ENCODE measurements at regions not wholly inside any gene's neighbourhood (a gene's known extent, or its start where the extent isn't known, plus 50 kb on each side); places are given as distances from the start of the nearest gene placed in this dataset.

DNA sequence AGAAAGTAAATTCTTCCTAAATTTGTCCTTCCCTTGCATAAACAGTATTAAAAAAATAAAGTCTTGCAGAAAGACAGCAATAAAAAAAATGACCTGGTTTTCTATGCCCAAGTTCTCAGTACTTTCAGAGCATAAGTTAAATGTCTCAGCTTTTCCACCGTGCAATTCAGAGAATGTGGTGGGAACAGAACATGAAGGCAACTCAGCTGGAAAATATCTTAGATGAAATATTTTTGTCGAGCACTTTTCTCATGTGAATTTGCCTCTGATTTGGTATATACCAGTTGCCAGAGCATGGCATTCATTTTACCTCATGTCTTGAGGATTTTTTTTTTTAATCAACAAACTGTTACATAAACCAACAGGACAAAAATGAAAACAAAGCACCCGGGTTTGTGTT is 176.1 kb downstream of the CETN3 start:
- peak; percentile 3 for DNase-seq (ENCODE audit: low read depth)
- Histone ChIP-seq H4K20me1 (ENCODE audit: insufficient read depth, low read length) (no peaks in the 10 kb centered on the region), H3K27me3 (ENCODE audit: insufficient read depth, low read length) (no peaks in the 10 kb centered on the region), H3K27ac (ENCODE audit: low read depth, low read length) (no peak overlapping the region), H3K9ac (ENCODE audit: low read length) (no peak overlapping the region), H3K9me3 (ENCODE audit: insufficient read depth, low read depth, low read length) (no peaks in the 10 kb centered on the region), H3K4me2 (ENCODE audit: low read length) (no peak overlapping the region), H3K4me1 (ENCODE audit: insufficient read depth, low read length) (no peaks in the 10 kb centered on the region), H3K36me3 (ENCODE audit: insufficient read depth, low read length) (no peaks in the 10 kb centered on the region), H2AFZ (ENCODE audit: low read depth, low read length) (no peak overlapping the region), H3K79me2 (ENCODE audit: insufficient read depth, low read length) (no peaks in the 10 kb centered on the region), H3K4me3 (ENCODE audit: insufficient read depth, low read depth, low read length) (no peak overlapping the region)
- no peak for FAIRE-seq
- no peaks in the 10 kb centered on the region for H3K4me1 Mint-ChIP-seq (ENCODE audit: low read depth, unreplicated experiment)
- TF ChIP-seq, protein P1, sequence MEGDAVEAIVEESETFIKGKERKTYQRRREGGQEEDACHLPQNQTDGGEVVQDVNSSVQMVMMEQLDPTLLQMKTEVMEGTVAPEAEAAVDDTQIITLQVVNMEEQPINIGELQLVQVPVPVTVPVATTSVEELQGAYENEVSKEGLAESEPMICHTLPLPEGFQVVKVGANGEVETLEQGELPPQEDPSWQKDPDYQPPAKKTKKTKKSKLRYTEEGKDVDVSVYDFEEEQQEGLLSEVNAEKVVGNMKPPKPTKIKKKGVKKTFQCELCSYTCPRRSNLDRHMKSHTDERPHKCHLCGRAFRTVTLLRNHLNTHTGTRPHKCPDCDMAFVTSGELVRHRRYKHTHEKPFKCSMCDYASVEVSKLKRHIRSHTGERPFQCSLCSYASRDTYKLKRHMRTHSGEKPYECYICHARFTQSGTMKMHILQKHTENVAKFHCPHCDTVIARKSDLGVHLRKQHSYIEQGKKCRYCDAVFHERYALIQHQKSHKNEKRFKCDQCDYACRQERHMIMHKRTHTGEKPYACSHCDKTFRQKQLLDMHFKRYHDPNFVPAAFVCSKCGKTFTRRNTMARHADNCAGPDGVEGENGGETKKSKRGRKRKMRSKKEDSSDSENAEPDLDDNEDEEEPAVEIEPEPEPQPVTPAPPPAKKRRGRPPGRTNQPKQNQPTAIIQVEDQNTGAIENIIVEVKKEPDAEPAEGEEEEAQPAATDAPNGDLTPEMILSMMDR (IDR thresholded peaks at IDR 0.05; ENCODE audit: insufficient read depth, low read depth, low read length): no peak
- TF ChIP-seq EZH2 (IDR thresholded peaks at IDR 0.05; ENCODE audit: insufficient read depth, low read length): no peak
- no peaks in the 10 kb centered on the region for H3K9me3 Mint-ChIP-seq (ENCODE audit: unreplicated experiment)
- H3K4me3 Mint-ChIP-seq (ENCODE audit: unreplicated experiment): no peak overlapping the region
- no peaks in the 10 kb centered on the region for H3K27me3 Mint-ChIP-seq (ENCODE audit: low read depth, unreplicated experiment)
- H3K36me3 Mint-ChIP-seq (ENCODE audit: low read depth, unreplicated experiment): no peaks in the 10 kb centered on the region
- no peak overlapping the region for H3K27ac Mint-ChIP-seq (ENCODE audit: unreplicated experiment)

DNA sequence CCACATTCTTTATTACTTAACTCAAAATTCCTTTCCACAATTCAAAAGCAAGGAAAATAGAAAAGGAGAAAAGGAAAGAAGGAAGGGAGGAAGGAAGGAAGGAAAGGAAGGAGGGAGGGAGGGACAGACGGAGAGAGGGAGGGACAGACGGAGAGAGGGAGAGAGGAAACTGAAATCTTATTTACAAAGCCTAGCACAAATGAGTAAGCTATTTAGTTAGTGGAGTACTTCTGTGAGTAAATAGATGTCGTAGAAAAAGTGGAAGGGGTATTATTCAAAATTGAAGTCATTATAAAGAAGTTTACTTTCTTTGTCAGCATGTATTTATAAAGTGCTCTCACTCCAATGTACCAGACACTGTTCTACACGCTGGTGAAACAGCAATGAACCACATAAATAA is 177.9 kb downstream of the CETN3 start:
- TF ChIP-seq, protein P1 (IDR thresholded peaks at IDR 0.05; ENCODE audit: insufficient read depth, low read depth, low read length): no peak
- no peak for TF ChIP-seq EZH2 (IDR thresholded peaks at IDR 0.05; ENCODE audit: insufficient read depth, low read length)
- no peak overlapping the region for H3K27ac Mint-ChIP-seq (ENCODE audit: unreplicated experiment)

DNA sequence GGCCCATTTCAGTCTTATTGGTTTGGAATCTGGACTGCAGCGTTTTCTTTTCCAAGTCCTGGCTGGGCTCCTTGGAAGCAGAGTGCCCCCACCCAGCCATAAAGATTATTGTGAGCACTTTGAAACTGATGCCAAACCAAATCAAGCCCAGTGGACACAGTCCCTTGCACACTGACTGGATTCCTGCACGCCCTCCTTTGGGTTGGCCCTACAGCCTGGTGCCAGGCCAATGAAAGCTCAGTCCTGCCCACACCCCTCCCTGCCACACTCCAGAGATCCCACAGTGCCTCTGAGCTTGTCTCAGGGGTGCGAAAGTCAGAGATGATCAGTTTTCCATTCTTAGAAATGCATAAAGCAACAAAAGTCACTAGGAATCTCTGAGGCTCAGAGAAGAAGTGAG is 181.9 kb downstream of the CETN3 start:
- no peaks in the 10 kb centered on the region for H3K27me3 ChIP-seq (ENCODE audit: insufficient read depth, low read length)
- no peaks in the 10 kb centered on the region for H3K36me3 ChIP-seq (ENCODE audit: insufficient read depth, low read length)
- no peak overlapping the region for H3K9ac ChIP-seq (ENCODE audit: low read length)
- no peak for DNase-seq (ENCODE audit: low read depth)
- H3K27ac ChIP-seq (ENCODE audit: low read depth, low read length): no peak overlapping the region
- H4K20me1 ChIP-seq (ENCODE audit: insufficient read depth, low read length): no peaks in the 10 kb centered on the region
- no peaks in the 10 kb centered on the region for H3K9me3 Mint-ChIP-seq (ENCODE audit: unreplicated experiment)
- no peak overlapping the region for H2AFZ ChIP-seq (ENCODE audit: low read depth, low read length)
- TF ChIP-seq, protein P1 (IDR thresholded peaks at IDR 0.05; ENCODE audit: insufficient read depth, low read depth, low read length): no peak
- no peak for TF ChIP-seq EZH2 (IDR thresholded peaks at IDR 0.05; ENCODE audit: insufficient read depth, low read length)
- no peak overlapping the region for H3K4me2 ChIP-seq (ENCODE audit: low read length)
- no peaks in the 10 kb centered on the region for H3K79me2 ChIP-seq (ENCODE audit: insufficient read depth, low read length)
- no peaks in the 10 kb centered on the region for H3K9me3 ChIP-seq (ENCODE audit: insufficient read depth, low read depth, low read length)
- H3K36me3 Mint-ChIP-seq (ENCODE audit: low read depth, unreplicated experiment): no peaks in the 10 kb centered on the region
- H3K27ac Mint-ChIP-seq (ENCODE audit: unreplicated experiment): peak overlapping the region; percentile 21
- no peak overlapping the region for H3K4me3 ChIP-seq (ENCODE audit: insufficient read depth, low read depth, low read length)
- no peaks in the 10 kb centered on the region for H3K4me1 ChIP-seq (ENCODE audit: insufficient read depth, low read length)
- H3K4me1 Mint-ChIP-seq (ENCODE audit: low read depth, unreplicated experiment): no peaks in the 10 kb centered on the region
- no peak overlapping the region for H3K4me3 Mint-ChIP-seq (ENCODE audit: unreplicated experiment)
- H3K27me3 Mint-ChIP-seq (ENCODE audit: low read depth, unreplicated experiment): no peaks in the 10 kb centered on the region
- no peak for FAIRE-seq

More for the DNA sequence above, 177.9 kb downstream of the CETN3 start:
- Histone ChIP-seq H3K4me2 (ENCODE audit: low read length) (no peak overlapping the region), H2AFZ (ENCODE audit: low read depth, low read length) (no peak overlapping the region), H3K27ac (ENCODE audit: low read depth, low read length) (no peak overlapping the region), H3K9me3 (ENCODE audit: insufficient read depth, low read depth, low read length) (no peaks in the 10 kb centered on the region), H4K20me1 (ENCODE audit: insufficient read depth, low read length) (no peaks in the 10 kb centered on the region), H3K36me3 (ENCODE audit: insufficient read depth, low read length) (no peaks in the 10 kb centered on the region), H3K4me1 (ENCODE audit: insufficient read depth, low read length) (no peaks in the 10 kb centered on the region), H3K9ac (ENCODE audit: low read length) (no peak overlapping the region), H3K27me3 (ENCODE audit: insufficient read depth, low read length) (no peaks in the 10 kb centered on the region), H3K4me3 (ENCODE audit: insufficient read depth, low read depth, low read length) (no peak overlapping the region), H3K79me2 (ENCODE audit: insufficient read depth, low read length) (no peaks in the 10 kb centered on the region)
- Mint-ChIP-seq H3K36me3 (ENCODE audit: low read depth, unreplicated experiment) (no peaks in the 10 kb centered on the region), H3K4me3 (ENCODE audit: unreplicated experiment) (no peak overlapping the region), H3K4me1 (ENCODE audit: low read depth, unreplicated experiment) (no peaks in the 10 kb centered on the region), H3K9me3 (ENCODE audit: unreplicated experiment) (no peaks in the 10 kb centered on the region), H3K27me3 (ENCODE audit: low read depth, unreplicated experiment) (no peaks in the 10 kb centered on the region)
- no peak for DNase-seq (ENCODE audit: low read depth)
- no peak for FAIRE-seq
